Nephron progenitor cell (in vitro differentiated cells): ENCODE measurements at regions not wholly inside any gene's neighbourhood (a gene's known extent, or its start where the extent isn't known, plus 50 kb on each side); places are given as distances from the start of the nearest gene placed in this dataset.

ENCODE experiments used
- DNase-seq: peaks from one replicate; pipeline ENCODE4 v3.0.0; 2021
- H3K27ac Mint-ChIP-seq: 2 replicates; pipeline ENCODE4 v1.8.0; 2021; ENCODE audit warnings: mild to moderate bottlenecking, moderate library complexity, mixed read lengths
- H3K27me3 Mint-ChIP-seq: 2 replicates; pipeline ENCODE4 v1.8.0; 2021; ENCODE audit warnings: mild to moderate bottlenecking, low read depth, mixed read lengths; ENCODE audit not compliant: poor library complexity
- H3K36me3 Mint-ChIP-seq: 2 replicates; pipeline ENCODE4 v1.8.0; 2021; ENCODE audit warnings: low read depth, mixed read lengths
- H3K4me1 Mint-ChIP-seq: 2 replicates; pipeline ENCODE4 v1.8.0; 2021; ENCODE audit warnings: mixed read lengths
- H3K4me3 Mint-ChIP-seq: 2 replicates; pipeline ENCODE4 v1.8.0; 2021; ENCODE audit warnings: mild to moderate bottlenecking, moderate library complexity, mixed read lengths
- H3K9me3 Mint-ChIP-seq: 2 replicates; pipeline ENCODE4 v1.8.0; 2021; ENCODE audit warnings: mild to moderate bottlenecking, moderate library complexity, mixed read lengths
- TF ChIP-seq, protein P1 (sequence below): fragments of 200-600 bp; sonication (generic); IDR thresholded peaks from 2 replicates; pipeline ENCODE4 v1.5.0; 2021; ENCODE audit warnings: antibody characterized with exemption

DNA sequence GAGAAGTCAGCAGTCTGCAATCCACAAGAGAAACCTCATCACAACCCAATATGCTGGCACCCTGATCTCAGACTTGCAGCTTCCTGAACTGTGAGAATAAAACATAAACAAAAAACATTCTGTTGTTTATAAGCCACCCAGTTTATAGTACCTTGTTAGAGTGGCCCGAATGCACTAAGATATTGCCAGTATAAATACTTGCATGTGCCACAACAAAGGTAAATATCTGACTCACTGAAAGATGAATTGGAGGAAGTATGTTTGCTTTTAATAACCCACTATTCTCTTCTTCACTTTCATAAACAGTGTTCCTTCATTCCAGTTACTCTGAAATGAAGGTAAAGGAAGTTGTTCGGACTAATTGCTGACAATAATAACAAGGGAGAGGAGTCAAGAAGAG, 1163.4 kb upstream of the CDH6 start:
- H3K9me3 Mint-ChIP-seq, result no peaks in the 10 kb centered on the region

DNA sequence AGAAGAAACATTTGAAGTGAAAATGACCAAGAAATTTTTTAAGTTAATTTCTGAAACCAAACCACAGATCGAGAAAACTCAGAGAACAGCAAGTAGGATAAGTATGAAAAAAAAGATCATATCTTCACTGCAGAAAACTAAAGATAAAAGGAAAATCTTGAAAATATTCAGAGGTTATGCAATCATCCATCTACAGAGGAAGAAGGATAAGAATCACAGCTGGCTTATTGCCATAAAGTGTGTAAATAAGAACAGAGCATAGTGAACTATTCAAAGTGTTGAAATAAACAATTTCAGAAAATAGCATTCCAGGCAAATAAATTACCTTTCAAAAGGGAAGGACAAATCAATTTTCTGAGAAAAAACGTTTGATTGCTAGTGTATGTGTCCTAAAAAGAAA, 1191.7 kb upstream of the CDH6 start:
- Mint-ChIP-seq H3K4me1 (no peaks in the 10 kb centered on the region), H3K27ac (no peak overlapping the region), H3K9me3 (peaks cover 3% of the 10 kb centered on the region), H3K27me3 (no peaks in the 10 kb centered on the region), H3K36me3 (no peaks in the 10 kb centered on the region), H3K4me3 (no peak overlapping the region)
- DNase-seq, result no peak
- TF ChIP-seq, protein P1, sequence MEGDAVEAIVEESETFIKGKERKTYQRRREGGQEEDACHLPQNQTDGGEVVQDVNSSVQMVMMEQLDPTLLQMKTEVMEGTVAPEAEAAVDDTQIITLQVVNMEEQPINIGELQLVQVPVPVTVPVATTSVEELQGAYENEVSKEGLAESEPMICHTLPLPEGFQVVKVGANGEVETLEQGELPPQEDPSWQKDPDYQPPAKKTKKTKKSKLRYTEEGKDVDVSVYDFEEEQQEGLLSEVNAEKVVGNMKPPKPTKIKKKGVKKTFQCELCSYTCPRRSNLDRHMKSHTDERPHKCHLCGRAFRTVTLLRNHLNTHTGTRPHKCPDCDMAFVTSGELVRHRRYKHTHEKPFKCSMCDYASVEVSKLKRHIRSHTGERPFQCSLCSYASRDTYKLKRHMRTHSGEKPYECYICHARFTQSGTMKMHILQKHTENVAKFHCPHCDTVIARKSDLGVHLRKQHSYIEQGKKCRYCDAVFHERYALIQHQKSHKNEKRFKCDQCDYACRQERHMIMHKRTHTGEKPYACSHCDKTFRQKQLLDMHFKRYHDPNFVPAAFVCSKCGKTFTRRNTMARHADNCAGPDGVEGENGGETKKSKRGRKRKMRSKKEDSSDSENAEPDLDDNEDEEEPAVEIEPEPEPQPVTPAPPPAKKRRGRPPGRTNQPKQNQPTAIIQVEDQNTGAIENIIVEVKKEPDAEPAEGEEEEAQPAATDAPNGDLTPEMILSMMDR, result no peak

More for the DNA sequence above, 1163.4 kb upstream of the CDH6 start:
- Mint-ChIP-seq H3K36me3 (no peaks in the 10 kb centered on the region), H3K27ac (no peak overlapping the region), H3K4me1 (no peaks in the 10 kb centered on the region), H3K27me3 (no peaks in the 10 kb centered on the region), H3K4me3 (no peak overlapping the region)
- no peak for DNase-seq
- TF ChIP-seq, protein P1, result no peak

DNA sequence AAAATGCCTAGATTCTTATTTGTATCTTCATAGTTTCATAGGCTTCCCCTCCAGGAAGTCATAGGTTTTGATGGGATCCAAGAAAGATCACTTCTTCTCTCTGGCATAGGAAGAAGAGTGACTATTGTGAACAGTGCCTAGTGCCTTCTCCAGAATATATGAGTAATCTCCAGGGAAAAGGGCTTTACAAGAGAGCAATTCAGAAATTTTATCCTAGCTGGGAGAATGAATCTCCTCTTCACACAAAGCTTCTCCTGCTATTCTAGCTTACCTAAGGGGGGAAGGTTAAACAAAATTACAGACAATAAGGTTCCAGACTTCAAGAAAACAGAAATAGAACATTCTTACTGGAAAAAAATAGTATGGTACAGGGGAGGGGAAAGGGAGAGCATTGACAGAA, 1193.3 kb upstream of the CDH6 start:
- H3K36me3 Mint-ChIP-seq, result no peaks in the 10 kb centered on the region
- no peak overlapping the region for H3K27ac Mint-ChIP-seq
- no peaks in the 10 kb centered on the region for H3K4me1 Mint-ChIP-seq
- no peaks in the 10 kb centered on the region for H3K9me3 Mint-ChIP-seq
- H3K27me3 Mint-ChIP-seq, result no peaks in the 10 kb centered on the region
- no peak for DNase-seq
- no peak overlapping the region for H3K4me3 Mint-ChIP-seq
- TF ChIP-seq, protein P1, result no peak

DNA sequence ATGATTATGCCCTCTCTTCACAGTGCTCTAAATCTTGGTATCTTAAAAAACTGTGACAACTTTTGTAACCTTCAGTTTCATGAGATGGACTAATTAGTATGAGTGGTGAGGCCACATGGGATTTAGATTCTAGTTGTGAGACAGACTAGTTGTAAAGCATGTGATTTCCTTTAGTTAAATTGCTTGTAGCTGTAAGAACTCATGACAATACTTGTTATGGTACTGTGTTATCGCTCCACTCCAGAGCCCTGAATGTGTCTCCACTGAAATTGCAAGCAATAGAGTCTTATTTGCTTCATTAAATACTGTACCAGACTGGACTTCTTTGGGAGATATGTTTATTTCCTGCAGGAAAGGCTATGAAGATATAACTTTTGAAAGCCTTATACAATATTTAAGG, 1198.3 kb upstream of the CDH6 start:
- no peaks in the 10 kb centered on the region for H3K27me3 Mint-ChIP-seq
- no peak for DNase-seq
- no peaks in the 10 kb centered on the region for H3K36me3 Mint-ChIP-seq
- H3K27ac Mint-ChIP-seq, result no peak overlapping the region
- no peak overlapping the region for H3K4me3 Mint-ChIP-seq
- no peaks in the 10 kb centered on the region for H3K9me3 Mint-ChIP-seq
- no peaks in the 10 kb centered on the region for H3K4me1 Mint-ChIP-seq
- TF ChIP-seq, protein P1, result no peak

DNA sequence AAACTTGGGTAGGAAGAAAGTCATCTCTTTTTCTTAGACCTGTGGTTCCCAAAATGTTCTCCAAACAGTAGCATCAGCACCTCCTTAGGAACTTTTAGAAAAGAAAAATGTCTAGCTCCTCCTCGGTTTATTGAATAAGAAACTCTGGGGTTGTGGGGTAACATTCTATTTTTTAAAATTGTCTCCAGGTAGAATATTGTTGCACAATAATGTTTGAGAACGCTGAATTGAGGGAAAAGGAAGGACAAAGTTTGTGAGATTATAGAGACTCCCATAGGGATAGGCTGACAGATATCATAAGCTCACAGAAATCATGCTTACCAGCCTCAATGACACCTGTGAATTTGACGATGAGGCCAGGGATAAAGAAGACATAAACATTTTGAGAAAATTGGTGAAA, 1199.0 kb upstream of the CDH6 start:
- no peak for DNase-seq
- TF ChIP-seq, protein P1, result no peak
- H3K4me1 Mint-ChIP-seq, result no peaks in the 10 kb centered on the region
- H3K4me3 Mint-ChIP-seq, result no peak overlapping the region
- no peaks in the 10 kb centered on the region for H3K9me3 Mint-ChIP-seq
- H3K27ac Mint-ChIP-seq, result no peak overlapping the region
- no peaks in the 10 kb centered on the region for H3K36me3 Mint-ChIP-seq
- peaks cover 3% of the 10 kb centered on the region for H3K27me3 Mint-ChIP-seq

DNA sequence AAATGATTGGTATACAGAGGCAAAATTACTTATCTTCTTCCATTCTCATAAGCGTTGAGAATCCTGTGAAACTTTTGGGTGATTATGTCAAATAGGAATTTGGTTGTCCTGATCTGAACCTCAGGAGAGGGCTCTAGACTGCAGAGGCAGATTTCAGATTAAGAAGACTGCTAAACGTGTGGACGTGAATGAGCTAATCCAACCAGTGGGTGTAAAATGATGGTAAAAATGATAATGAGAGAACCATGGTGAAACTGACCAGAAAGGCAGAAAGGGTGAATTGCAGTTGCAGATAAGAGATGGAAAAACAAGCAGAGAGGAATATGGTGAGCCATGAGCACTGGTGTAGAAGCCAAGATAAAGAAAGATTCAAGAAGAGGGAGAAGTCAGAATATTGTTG, 1200.2 kb upstream of the CDH6 start:
- DNase-seq, result no peak
- H3K4me3 Mint-ChIP-seq, result no peak overlapping the region
- H3K36me3 Mint-ChIP-seq, result no peaks in the 10 kb centered on the region
- peaks cover 3% of the 10 kb centered on the region for H3K27me3 Mint-ChIP-seq
- H3K27ac Mint-ChIP-seq, result no peak overlapping the region
- TF ChIP-seq, protein P1, result no peak
- no peaks in the 10 kb centered on the region for H3K9me3 Mint-ChIP-seq
- H3K4me1 Mint-ChIP-seq, result no peaks in the 10 kb centered on the region
